Psoas muscle (tissue), 7 donors: ENCODE measurements at regions not wholly inside any gene's neighbourhood (a gene's known extent, or its start where the extent isn't known, plus 50 kb on each side); places are given as distances from the start of the nearest gene placed in this dataset.

Experiments
- ATAC-seq, 4 donors: fragments of 200-7000 bp; cut with Tn5 transposase; one replicate each; pipeline ENCODE4 v1.9.1; 2020; ENCODE audit warnings: moderate library complexity in 3 of 4, mild to moderate bottlenecking in 2 of 4
- DNase-seq, 2 donors: peaks; one replicate each; pipeline ENCODE4 v3.0.0-alpha.2; 2020
- H3K27ac ChIP-seq: fragments of 200-600 bp; one replicate; pipeline ENCODE4 v1.8.0; 2022
- H3K27me3 ChIP-seq, 3 donors: fragments of 200-600 bp in 1 of 3; one replicate each; pipeline versions ENCODE4 v1.6.1 to v1.8.0; 2013 to 2022; ENCODE audit warnings: low read length in 2 of 3, mild to moderate bottlenecking in 2 of 3, moderate library complexity in 1 of 3; ENCODE audit not compliant: insufficient read depth in 3 of 3
- H3K36me3 ChIP-seq, 2 donors: fragments of 200-600 bp in 1 of 2; one replicate each; pipeline versions ENCODE4 v1.6.1 to v1.8.0; 2013 to 2022; ENCODE audit warnings: low read depth in 1 of 2, mild to moderate bottlenecking in 1 of 2, moderate library complexity in 1 of 2; ENCODE audit not compliant: insufficient read depth in 1 of 2
- H3K4me1 ChIP-seq: fragments of 200-600 bp; one replicate; pipeline ENCODE4 v1.8.0; 2022
- H3K4me3 ChIP-seq: fragments of 200-600 bp; one replicate; pipeline ENCODE4 v1.8.0; 2022; ENCODE audit warnings: mild to moderate bottlenecking
- H3K9me3 ChIP-seq: fragments of 200-600 bp; one replicate; pipeline ENCODE4 v1.8.0; 2022
- CTCF ChIP-seq: fragments of 200-600 bp; IDR thresholded peaks from one replicate; pipeline ENCODE4 v1.8.0; 2022; ENCODE audit warnings: antibody characterized with exemption
- WGBS, 3 donors: extraction: QIAGEN DNeasy Blood & Tissue Kit; methylation state at CpG; one replicate each; pipeline versions ENCODE4 v1.1.6 to v1.1.7; 2013; 5-methylcytosine and 5-hydroxymethylcytosine counted together
- intact Hi-C, 2 donors: fragments of 100-400 bp; cut with DNase I; formaldehyde crosslinking; loops; one replicate each; pipeline versions ENCODE4 v1.11.0 to v1.14.2; 2022
- donor health status: healthy with polysubstance abuse.
- donor health status: DM: no; HTN: no; CAD: no; lungs with moderate emphysema.
- donor health status: Bipolar disorder and iron deficiency.
- donor health status: healthy.
- donor health status: DM: yes; HTN: yes; CAD: no.
- donor health status: DM: no; HTN: no; CAD: no.
- donor health status: DM: yes; HTN: yes; CAD: no.

- intact Hi-C loops = no loop called here
- 95 to 100% (median 98%) methylated on average over 1 of the region's 1 CpG for WGBS, 3 donors
- Histone ChIP-seq H3K27ac (no peak overlapping the region), H3K27me3 (no peaks in the 10 kb centered on the region), H3K4me1 (no peaks in the 10 kb centered on the region), H3K36me3 (no peaks in the 10 kb centered on the region), H3K4me3 (no peak overlapping the region), H3K9me3 (no peaks in the 10 kb centered on the region)
- TF ChIP-seq CTCF = no peak
- DNase-seq (no peak), ATAC-seq (no peak)
Measured at GRCh38 chr16:60816461-60816860, 1219.8 kb downstream of the CDH8 start.

GRCh38 chr16:60815865-60816264 is 1220.4 kb downstream of the CDH8 start:
- TF ChIP-seq CTCF = no peak
- no peak for DNase-seq
- H3K4me1 ChIP-seq = no peaks in the 10 kb centered on the region
- no peaks in the 10 kb centered on the region for H3K36me3 ChIP-seq
- H3K27me3 ChIP-seq = no peaks in the 10 kb centered on the region
- no peak for ATAC-seq
- H3K9me3 ChIP-seq = no peaks in the 10 kb centered on the region
- H3K4me3 ChIP-seq = no peak overlapping the region
- no peak overlapping the region for H3K27ac ChIP-seq
- intact Hi-C loops = no loop called here
- 60 to 63% (median 61%) methylated on average over 3 of the region's 3 CpGs for WGBS, 3 donors

- no peak overlapping the region for H3K4me3 ChIP-seq
- H3K9me3 ChIP-seq = no peaks in the 10 kb centered on the region
- DNase-seq (no peak), ATAC-seq (no peak)
- no peaks in the 10 kb centered on the region for H3K27me3 ChIP-seq
- H3K36me3 ChIP-seq = no peaks in the 10 kb centered on the region
- intact Hi-C loops = no loop called here
- WGBS, 3 donors = 69 to 75% (median 70%) methylated on average over 3 of the region's 3 CpGs
- TF ChIP-seq CTCF = no peak
- H3K27ac ChIP-seq = no peak overlapping the region
- H3K4me1 ChIP-seq = no peaks in the 10 kb centered on the region
Measured at GRCh38 chr16:60815033-60815432, 1221.2 kb downstream of the CDH8 start.

- intact Hi-C loops = no loop called here
- Histone ChIP-seq H3K4me3 (no peak overlapping the region), H3K27me3 (no peaks in the 10 kb centered on the region), H3K4me1 (no peaks in the 10 kb centered on the region), H3K36me3 (no peaks in the 10 kb centered on the region), H3K9me3 (no peaks in the 10 kb centered on the region), H3K27ac (no peak overlapping the region)
- ATAC-seq = no peak
- no peak for DNase-seq
- no peak for TF ChIP-seq CTCF
Measured at GRCh38 chr16:60811657-60812056, 1224.6 kb downstream of the CDH8 start.

- Histone ChIP-seq H3K27ac (no peak overlapping the region), H3K27me3 (no peaks in the 10 kb centered on the region)
- 59 to 65% (median 59%) methylated on average over 6 of the region's 6 CpGs for WGBS, 3 donors
Measured at GRCh38 chr16:60811051-60811608, 1225.1 kb downstream of the CDH8 start.

More at GRCh38 chr16:60811051-60811608, 1225.1 kb downstream of the CDH8 start:
- H3K4me1 ChIP-seq = no peaks in the 10 kb centered on the region
- ATAC-seq = no peak
- intact Hi-C loops = no loop called here
- TF ChIP-seq CTCF = no peak
- no peaks in the 10 kb centered on the region for H3K9me3 ChIP-seq
- H3K36me3 ChIP-seq = no peaks in the 10 kb centered on the region
- DNase-seq = no peak
- H3K4me3 ChIP-seq = no peak overlapping the region
